C4-2B (cell line): ENCODE measurements at regions not wholly inside any gene's neighbourhood (a gene's known extent, or its start where the extent isn't known, plus 50 kb on each side); places are given as distances from the start of the nearest gene placed in this dataset.

Source experiments
- H3K27ac ChIP-seq: fragments of 450-650 bp; 2 replicates; pipeline ENCODE4 v1.5.1; 2017
- ZFX ChIP-seq: fragments of 450-650 bp; IDR thresholded peaks from 2 replicates; pipeline ENCODE4 v1.6.1; 2017
- TF ChIP-seq, protein P1 (sequence below): fragments of 450-650 bp; conservative IDR thresholded peaks from 2 replicates; pipeline ENCODE4 v1.5.1; 2017; ENCODE audit warnings: mild to moderate bottlenecking

DNA sequence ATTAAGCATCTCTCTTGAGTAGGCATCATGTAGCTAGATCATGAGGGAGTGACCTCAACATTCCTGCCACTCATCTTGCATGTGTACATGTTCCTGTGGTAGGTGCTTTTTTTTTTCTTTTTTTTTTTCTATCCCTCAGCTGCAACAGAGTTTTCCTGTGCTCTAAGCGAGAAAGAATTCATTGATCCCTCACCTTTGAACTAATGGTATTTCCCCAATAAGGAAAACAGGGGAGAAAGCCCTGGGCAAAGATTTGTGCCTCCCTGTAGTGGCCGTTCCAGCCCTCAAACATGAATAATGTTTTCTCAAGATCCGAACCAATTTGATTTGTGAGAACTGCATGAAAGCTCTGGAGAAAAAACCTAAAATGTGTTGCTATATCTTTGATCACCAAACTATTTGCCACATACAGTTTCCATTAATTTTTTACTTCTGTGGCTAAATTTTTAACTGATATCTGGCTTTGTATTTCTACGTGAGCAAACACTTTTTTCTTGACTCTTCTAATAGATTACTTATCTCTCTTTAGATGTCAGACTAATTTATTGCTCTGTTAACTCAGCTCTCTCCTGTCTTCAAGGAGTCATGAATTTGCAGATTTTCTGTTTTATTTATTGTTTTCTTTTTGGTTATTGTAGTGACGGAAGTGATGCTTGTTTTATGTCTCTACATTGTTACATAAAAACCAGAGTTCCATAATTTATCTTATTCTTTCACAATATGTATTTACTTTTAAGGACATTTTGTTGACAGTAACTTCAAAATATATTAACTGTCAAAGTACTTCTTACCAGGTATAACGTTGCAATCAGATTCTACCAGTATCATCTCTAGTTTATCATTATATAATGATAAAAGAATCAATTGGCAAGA is 1396.5 kb downstream of the OTOL1 start:
- TF ChIP-seq, protein P1, sequence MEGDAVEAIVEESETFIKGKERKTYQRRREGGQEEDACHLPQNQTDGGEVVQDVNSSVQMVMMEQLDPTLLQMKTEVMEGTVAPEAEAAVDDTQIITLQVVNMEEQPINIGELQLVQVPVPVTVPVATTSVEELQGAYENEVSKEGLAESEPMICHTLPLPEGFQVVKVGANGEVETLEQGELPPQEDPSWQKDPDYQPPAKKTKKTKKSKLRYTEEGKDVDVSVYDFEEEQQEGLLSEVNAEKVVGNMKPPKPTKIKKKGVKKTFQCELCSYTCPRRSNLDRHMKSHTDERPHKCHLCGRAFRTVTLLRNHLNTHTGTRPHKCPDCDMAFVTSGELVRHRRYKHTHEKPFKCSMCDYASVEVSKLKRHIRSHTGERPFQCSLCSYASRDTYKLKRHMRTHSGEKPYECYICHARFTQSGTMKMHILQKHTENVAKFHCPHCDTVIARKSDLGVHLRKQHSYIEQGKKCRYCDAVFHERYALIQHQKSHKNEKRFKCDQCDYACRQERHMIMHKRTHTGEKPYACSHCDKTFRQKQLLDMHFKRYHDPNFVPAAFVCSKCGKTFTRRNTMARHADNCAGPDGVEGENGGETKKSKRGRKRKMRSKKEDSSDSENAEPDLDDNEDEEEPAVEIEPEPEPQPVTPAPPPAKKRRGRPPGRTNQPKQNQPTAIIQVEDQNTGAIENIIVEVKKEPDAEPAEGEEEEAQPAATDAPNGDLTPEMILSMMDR, result no peak
- no peak for TF ChIP-seq ZFX
- H3K27ac ChIP-seq, result no peak overlapping the region

DNA sequence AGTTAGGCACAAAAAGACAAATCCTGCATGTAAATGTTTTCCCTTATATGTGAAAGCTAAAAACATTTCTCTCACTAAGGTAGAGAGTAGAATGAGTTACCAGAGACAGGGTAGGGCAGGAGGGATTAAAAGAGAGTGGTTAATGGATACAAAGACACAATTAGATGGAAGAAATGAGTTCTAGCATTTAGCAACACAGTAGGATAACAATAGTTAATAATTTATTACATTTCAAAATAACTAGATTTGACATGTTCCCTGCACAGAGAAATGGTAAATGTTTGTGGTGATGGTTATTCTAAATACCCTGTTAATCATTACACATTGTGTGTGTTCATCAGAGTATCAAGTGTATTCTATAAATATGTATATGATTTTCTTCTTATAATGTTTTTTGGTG is 1400.7 kb downstream of the OTOL1 start:
- no peak overlapping the region for H3K27ac ChIP-seq
- TF ChIP-seq ZFX, result no peak
- TF ChIP-seq, protein P1, result no peak

DNA sequence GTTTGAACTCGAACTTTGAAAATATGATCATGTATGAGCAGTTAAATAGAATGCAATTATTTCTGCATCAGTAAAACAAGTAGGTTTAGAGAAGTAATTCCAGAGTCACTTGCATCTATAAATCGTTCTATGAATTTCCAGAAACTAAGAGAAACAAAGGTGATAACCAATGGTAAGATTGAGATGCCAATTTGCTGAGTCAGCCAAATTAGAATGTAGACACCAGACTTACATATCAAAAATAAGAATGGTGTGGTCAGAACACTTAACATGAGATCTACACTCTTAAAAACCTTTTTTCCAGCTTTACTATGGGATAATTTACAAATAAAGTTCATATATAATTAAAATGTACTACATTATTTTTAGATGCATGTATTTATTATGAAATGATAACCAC is 1435.9 kb downstream of the OTOL1 start:
- TF ChIP-seq, protein P1, result no peak
- no peak for TF ChIP-seq ZFX
- H3K27ac ChIP-seq, result no peak overlapping the region

DNA sequence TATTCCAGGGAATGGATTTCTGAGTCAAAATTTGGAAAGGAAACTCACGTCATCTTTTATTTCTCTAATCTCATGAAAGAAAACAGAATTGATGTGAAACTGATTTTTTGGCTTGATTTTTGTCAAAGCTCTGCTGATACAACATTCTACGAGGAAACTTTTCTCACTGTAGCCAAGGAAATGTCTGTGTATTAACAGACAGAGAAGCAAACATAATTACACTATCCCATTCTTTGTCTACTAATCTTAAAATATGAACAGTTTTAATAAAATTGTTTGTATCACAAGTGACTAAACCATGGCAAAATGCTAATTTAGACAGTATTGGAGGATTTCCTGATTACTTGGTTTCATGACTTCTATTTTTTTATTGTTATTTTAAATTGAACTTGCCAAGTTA is 1437.0 kb downstream of the OTOL1 start:
- H3K27ac ChIP-seq, result no peak overlapping the region
- TF ChIP-seq, protein P1, result no peak
- TF ChIP-seq ZFX, result no peak

DNA sequence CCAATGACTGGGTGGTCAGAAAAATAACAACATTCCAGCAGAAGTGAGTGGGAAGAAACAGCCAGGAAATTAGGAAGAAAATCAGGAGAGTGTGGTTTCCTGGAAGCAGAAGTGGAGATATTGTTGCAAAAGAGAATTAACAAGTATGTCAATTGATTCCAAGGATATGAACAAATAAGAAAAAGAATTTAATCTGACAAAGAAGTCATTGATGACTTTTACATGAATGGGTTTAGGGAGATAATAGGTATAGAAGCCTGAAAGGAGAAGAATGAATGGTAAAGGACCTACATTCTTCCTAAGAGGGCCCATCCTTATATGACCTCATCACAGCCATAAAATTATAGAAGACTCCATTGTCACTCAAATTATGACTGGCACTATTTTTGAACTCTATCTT is 1440.1 kb downstream of the OTOL1 start:
- no peak overlapping the region for H3K27ac ChIP-seq
- TF ChIP-seq ZFX, result no peak
- TF ChIP-seq, protein P1, result no peak

DNA sequence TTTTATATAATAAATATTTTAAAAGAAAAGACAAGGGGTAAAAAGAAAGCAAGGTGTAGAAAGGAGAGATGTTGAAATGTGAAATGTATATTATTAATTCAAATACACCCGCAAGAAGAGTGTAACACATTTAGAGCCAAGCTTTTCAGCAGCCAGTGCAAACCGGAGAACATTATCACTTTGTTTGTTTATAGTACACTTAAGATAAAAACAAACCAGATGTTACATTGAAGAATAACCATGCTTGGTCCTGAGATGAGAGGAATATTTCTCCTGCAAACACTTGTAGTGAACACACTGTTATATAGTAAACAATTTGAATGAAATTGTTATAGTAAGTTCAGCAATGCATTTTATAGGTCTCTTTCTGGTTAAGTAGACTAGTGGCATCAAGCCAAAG is 1441.5 kb downstream of the OTOL1 start:
- H3K27ac ChIP-seq, result no peak overlapping the region
- TF ChIP-seq ZFX, result no peak
- TF ChIP-seq, protein P1, result no peak

DNA sequence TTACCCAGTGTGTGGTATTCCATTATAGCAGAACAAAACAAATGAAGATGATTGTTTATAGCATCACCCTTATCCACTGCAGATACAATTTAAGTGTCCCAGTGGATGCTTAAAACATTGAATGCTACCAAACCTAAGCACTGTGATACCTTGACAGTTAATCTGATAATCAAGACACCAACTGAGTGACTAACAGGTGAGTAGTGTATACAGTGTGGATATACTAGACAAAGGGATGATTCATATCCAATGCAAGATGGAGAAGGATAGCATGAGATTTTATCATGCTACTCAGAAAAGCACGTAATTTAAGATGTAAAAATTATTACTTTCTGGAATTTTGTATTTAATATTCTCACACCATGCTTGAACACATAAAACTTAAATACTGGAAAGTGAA is 1449.0 kb downstream of the OTOL1 start:
- no peak overlapping the region for H3K27ac ChIP-seq
- no peak for TF ChIP-seq ZFX
- TF ChIP-seq, protein P1, result no peak
